IMR-90 (cell line): ENCODE measurements at regions not wholly inside any gene's neighbourhood (a gene's known extent, or its start where the extent isn't known, plus 50 kb on each side); places are given as distances from the start of the nearest gene placed in this dataset.

Source experiments
- ATAC-seq: fragments of 200-7000 bp; cut with Tn5 transposase; 2 replicates; pipeline ENCODE4 v1.9.1; 2020; ENCODE audit warnings: low read depth, mild to moderate bottlenecking, moderate library complexity
- BruUV-seq: library from RNA; stranded (reverse); fragments of 400-500 nt; replicated peaks from 2 replicates; lab custom pipeline; 2021; lab: Mats Ljungman, UMichigan
- CTCF ChIA-PET: fragments of 300-600 bp; formaldehyde crosslinking; extraction: SDS; loops from one replicate; lab custom pipeline; 2021; ENCODE audit warnings: antibody characterized with exemption; lab: Yijun Ruan, JAX
- POLR2A ChIA-PET: fragments of 300-600 bp; sonication (Branson Sonifier 250); formaldehyde crosslinking; loops from one replicate; lab custom pipeline; 2022; ENCODE audit warnings: antibody characterized with exemption; ENCODE audit not compliant: unreplicated experiment; lab: Charles Lee
- DNase-seq: peaks from one replicate; pipeline ENCODE4 v3.0.0; 2013
- H2AFZ ChIP-seq: replicated peaks from 2 replicates; pipeline ENCODE3; 2013; ENCODE audit warnings: low read length, mild to moderate bottlenecking; ENCODE audit not compliant: poor library complexity
- H2AK5ac ChIP-seq: 2 replicates; pipeline ENCODE4 v1.6.1; 2013; ENCODE audit warnings: low read depth, low read length, inconsistent platforms
- H2AK9ac ChIP-seq: replicated peaks from 2 replicates; pipeline ENCODE3; 2013; ENCODE audit warnings: mild to moderate bottlenecking, low read depth, low read length, moderate library complexity; ENCODE audit not compliant: poor library complexity
- H2BK120ac ChIP-seq: 2 replicates; pipeline ENCODE4 v1.6.1; 2013; ENCODE audit warnings: low read depth, low read length, inconsistent platforms
- H2BK15ac ChIP-seq: 3 replicates; pipeline ENCODE4 v1.6.1; 2013; ENCODE audit warnings: low read depth, low read length, inconsistent platforms
- H2BK20ac ChIP-seq: 2 replicates; pipeline ENCODE4 v1.6.1; 2013; ENCODE audit warnings: low read depth, mild to moderate bottlenecking, inconsistent platforms, low read length, moderate library complexity
- H2BK5ac ChIP-seq: 2 replicates; pipeline ENCODE4 v1.6.1; 2013; ENCODE audit warnings: mild to moderate bottlenecking, low read depth, low read length, inconsistent platforms; ENCODE audit not compliant: poor library complexity, severe bottlenecking
- H3K14ac ChIP-seq: replicated peaks from 2 replicates; pipeline ENCODE4 v1.6.1; 2013; ENCODE audit warnings: low read depth, low read length, inconsistent platforms
- H3K18ac ChIP-seq: 2 replicates; pipeline ENCODE4 v1.6.1; 2013; ENCODE audit warnings: low read depth, low read length, control low read depth
- H3K23ac ChIP-seq: 2 replicates; pipeline ENCODE4 v1.6.1; 2013; ENCODE audit warnings: low read depth, low read length, inconsistent platforms
- H3K27ac ChIP-seq: 2 replicates; pipeline ENCODE4 v1.5.1; 2013; ENCODE audit warnings: mild to moderate bottlenecking, control low read depth, low read length; ENCODE audit not compliant: insufficient read depth
- H3K27me3 ChIP-seq: 2 replicates; pipeline ENCODE4 v1.6.1; 2013; ENCODE audit warnings: low read length; ENCODE audit not compliant: control insufficient read depth, insufficient read depth
- H3K36me3 ChIP-seq: 2 replicates; pipeline ENCODE4 v1.6.1; 2013; ENCODE audit warnings: low read length, mixed read lengths; ENCODE audit not compliant: control insufficient read depth, insufficient read depth
- H3K4ac ChIP-seq: 2 replicates; pipeline ENCODE4 v1.6.1; 2013; ENCODE audit warnings: low read depth, low read length, inconsistent platforms
- H3K4me1 ChIP-seq: 2 replicates; pipeline ENCODE4 v1.6.1; 2013; ENCODE audit warnings: low read length, mixed read lengths; ENCODE audit not compliant: control insufficient read depth, insufficient read depth
- H3K4me2 ChIP-seq: 2 replicates; pipeline ENCODE4 v1.6.1; 2013; ENCODE audit warnings: low read depth, mild to moderate bottlenecking, control low read depth, low read length, moderate library complexity
- H3K4me3 ChIP-seq: 2 replicates; pipeline ENCODE4 v1.5.1; 2013; ENCODE audit warnings: low read depth, mild to moderate bottlenecking, control low read depth, low read length, moderate library complexity; ENCODE audit not compliant: insufficient read depth
- H3K56ac ChIP-seq: 2 replicates; pipeline ENCODE4 v1.6.1; 2013; ENCODE audit warnings: low read length, inconsistent platforms; ENCODE audit not compliant: insufficient read depth; ENCODE audit errors: extremely low read depth
- H3K79me1 ChIP-seq, 2 experiments: 2 replicates each; pipeline ENCODE4 v1.6.1; 2013; ENCODE audit warnings: low read length in 2 of 2, inconsistent platforms in 1 of 2, low read depth in 1 of 2
- H3K9ac ChIP-seq: 2 replicates; pipeline ENCODE4 v1.6.1; 2013; ENCODE audit warnings: low read depth, low read length, control low read depth
- H3K9me1 ChIP-seq: 2 replicates; pipeline ENCODE4 v1.6.1; 2013; ENCODE audit warnings: low read length, inconsistent platforms; ENCODE audit not compliant: insufficient read depth
- H3K9me3 ChIP-seq: 2 replicates; pipeline ENCODE4 v1.6.1; 2013; ENCODE audit warnings: low read length; ENCODE audit not compliant: control insufficient read depth, insufficient read depth
- H4K20me1 ChIP-seq: 2 replicates; pipeline ENCODE4 v1.6.1; 2013; ENCODE audit warnings: low read length, inconsistent platforms; ENCODE audit not compliant: insufficient read depth
- H4K5ac ChIP-seq: 2 replicates; pipeline ENCODE4 v1.6.1; 2013; ENCODE audit warnings: mild to moderate bottlenecking, low read depth, low read length, control low read depth
- H4K8ac ChIP-seq, 2 experiments: 2 replicates each; pipeline ENCODE4 v1.6.1; 2013; ENCODE audit warnings: low read depth in 2 of 2, low read length in 2 of 2, control low read depth in 1 of 2, inconsistent platforms in 1 of 2
- H4K91ac ChIP-seq: 2 replicates; pipeline ENCODE4 v1.6.1; 2013; ENCODE audit warnings: low read depth, low read length, inconsistent platforms; ENCODE audit not compliant: insufficient read depth
- CHD1 ChIP-seq: IDR thresholded peaks from 2 replicates; pipeline ENCODE4 v1.6.1; 2012; ENCODE audit warnings: low read depth, low read length, improper control_type of control experiment
- CTCF ChIP-seq: conservative IDR thresholded peaks from 2 replicates; pipeline ENCODE4 v1.5.1; 2012; ENCODE audit warnings: mild to moderate bottlenecking, low read depth, low read length, improper control_type of control experiment
- ELK1 ChIP-seq: fragments of 150-350 bp; IDR thresholded peaks from 2 replicates; pipeline ENCODE4 v1.6.1; 2016; ENCODE audit warnings: low read depth, mild to moderate bottlenecking, low read length, moderate library complexity, borderline replicate concordance
- MXI1 ChIP-seq: IDR thresholded peaks from 2 replicates; pipeline ENCODE4 v1.6.1; 2012; ENCODE audit warnings: low read depth, mild to moderate bottlenecking, low read length, moderate library complexity, borderline replicate concordance
- RAD21 ChIP-seq: IDR thresholded peaks from 2 replicates; pipeline ENCODE4 v1.6.1; 2012; ENCODE audit warnings: low read length, improper control_type of control experiment
- RCOR1 ChIP-seq: IDR thresholded peaks from 2 replicates; pipeline ENCODE4 v1.6.1; 2012; ENCODE audit warnings: mild to moderate bottlenecking, low read length, improper control_type of control experiment; ENCODE audit not compliant: insufficient replicate concordance
- RFX5 ChIP-seq: IDR thresholded peaks from 2 replicates; pipeline ENCODE4 v1.8.0; 2012; ENCODE audit warnings: low read depth, mild to moderate bottlenecking, low read length, moderate library complexity
- USF2 ChIP-seq: fragments of 150-350 bp; IDR thresholded peaks from 2 replicates; pipeline ENCODE4 v1.6.1; 2017; ENCODE audit warnings: mild to moderate bottlenecking, antibody characterized with exemption, low read length, low read depth
- WGBS, 2 experiments: methylation state at CpG; one replicate each; pipeline versions ENCODE4 v1.1.5 to v1.1.7; 2013; ENCODE audit warnings: missing lambda C conversion rate in 2 of 2; ENCODE audit not compliant: insufficient read length in 1 of 2; ENCODE audit errors: extremely low coverage in 2 of 2; 5-methylcytosine and 5-hydroxymethylcytosine counted together
- dilution Hi-C: fragments of 300-500 bp; cut with HindIII; formaldehyde crosslinking; loops from one replicate; pipeline ENCODE4 v1.14.3; 2018; ENCODE audit warnings: low sequenced_read_pairs; ENCODE audit not compliant: unreplicated experiment
- in situ Hi-C: fragments of 300-500 bp; cut with MboI; formaldehyde crosslinking; loops from 3 replicates; pipeline ENCODE4 v1.14.3; 2019; ENCODE audit warnings: low sequenced_read_pairs, inconsistent platforms, mixed read lengths
- intact Hi-C: fragments of 100-400 bp; cut with micrococcal nuclease; formaldehyde crosslinking; loops from 2 replicates; pipeline ENCODE4 v1.10.0; 2022

GRCh38 chr6:12404651-12405050, 114.5 kb downstream of the EDN1 start:
- Histone ChIP-seq H3K9me1 (no peaks in the 10 kb centered on the region; the same call in 1 of the 2 replicates), H3K4me1 (peaks cover 13% of the 10 kb centered on the region), H3K36me3 (no peaks in the 10 kb centered on the region), H2AK5ac (no peak overlapping the region), H3K9me3 (no peaks in the 10 kb centered on the region), H3K14ac (no peak overlapping the region), H4K91ac (no peak overlapping the region), H3K79me1 (no peaks in the 10 kb centered on the region), H2BK5ac (peak overlapping the region; percentile 62), H3K27ac (peak overlapping the region; percentile 18; the same call in 1 of the 2 replicates), H2BK15ac (peak overlapping the region; percentile 48; the same call in 1 of the 3 replicates), H3K9ac (no peak overlapping the region), H2AFZ (no peak overlapping the region), H3K4me2 (no peak overlapping the region), H4K5ac (no peak overlapping the region), H3K56ac (no peak overlapping the region), H3K18ac (peak overlapping the region; percentile 66; the same call in 1 of the 2 replicates), H2BK20ac (peak overlapping the region; percentile 52; the same call in 1 of the 2 replicates), H3K27me3 (no peaks in the 10 kb centered on the region), H3K4ac (peak overlapping the region; percentile 55; the same call in 1 of the 2 replicates), H4K20me1 (no peaks in the 10 kb centered on the region), H2AK9ac (no peak overlapping the region), H2BK120ac (peak overlapping the region; percentile 57; the same call in 1 of the 2 replicates), H3K23ac (no peak overlapping the region), H3K4me3 (no peak overlapping the region), H4K8ac (peak overlapping the region; percentile 30 to 39; a peak in 1 of 4 replicates)
- WGBS, 2 experiments = no CpG with 5 or more reads among the region's 1 CpG
- ChIA-PET CTCF (interaction anchor here (1.8 kb wide), 1 partner anchor 198 kb away, joined by 6 read pairs; no protein-coding TSS in a partner anchor), POLR2A (no interaction called here)
- dilution Hi-C loops (no loop called here), intact Hi-C loops (no loop called here), in situ Hi-C loops (no loop called here)
- DNase-seq (no peak), ATAC-seq (peak; percentile 19)
- TF ChIP-seq USF2 = no peak
- TF ChIP-seq RAD21 = no peak
- TF ChIP-seq CHD1 = no peak
- no peak for TF ChIP-seq ELK1
- TF ChIP-seq MXI1 = no peak
- no peak for TF ChIP-seq RCOR1
- no peak for TF ChIP-seq CTCF
- TF ChIP-seq RFX5 = no peak
- BruUV-seq = no TSS peak
